Choroid plexus epithelial cell (primary cell): ENCODE measurements at regions not wholly inside any gene's neighbourhood (a gene's known extent, or its start where the extent isn't known, plus 50 kb on each side); places are given as distances from the start of the nearest gene placed in this dataset.

ENCODE experiments used
- DNase-seq: peaks from one replicate; pipeline ENCODE4 v3.0.0-alpha.2; 2010; ENCODE audit warnings: low read depth
- H3K4me3 ChIP-seq: 2 replicates; pipeline ENCODE4 v1.5.1; 2011; ENCODE audit warnings: low read depth, mild to moderate bottlenecking, control low read depth, low read length, moderate library complexity
- TF ChIP-seq, protein P1 (sequence below): conservative IDR thresholded peaks from 2 replicates; pipeline ENCODE4 v1.5.1; 2011; ENCODE audit warnings: low read depth, mild to moderate bottlenecking, control low read depth, inconsistent platforms, low read length, moderate library complexity

- DNase-seq, result no peak
- no peak overlapping the region for H3K4me3 ChIP-seq
- TF ChIP-seq, protein P1, sequence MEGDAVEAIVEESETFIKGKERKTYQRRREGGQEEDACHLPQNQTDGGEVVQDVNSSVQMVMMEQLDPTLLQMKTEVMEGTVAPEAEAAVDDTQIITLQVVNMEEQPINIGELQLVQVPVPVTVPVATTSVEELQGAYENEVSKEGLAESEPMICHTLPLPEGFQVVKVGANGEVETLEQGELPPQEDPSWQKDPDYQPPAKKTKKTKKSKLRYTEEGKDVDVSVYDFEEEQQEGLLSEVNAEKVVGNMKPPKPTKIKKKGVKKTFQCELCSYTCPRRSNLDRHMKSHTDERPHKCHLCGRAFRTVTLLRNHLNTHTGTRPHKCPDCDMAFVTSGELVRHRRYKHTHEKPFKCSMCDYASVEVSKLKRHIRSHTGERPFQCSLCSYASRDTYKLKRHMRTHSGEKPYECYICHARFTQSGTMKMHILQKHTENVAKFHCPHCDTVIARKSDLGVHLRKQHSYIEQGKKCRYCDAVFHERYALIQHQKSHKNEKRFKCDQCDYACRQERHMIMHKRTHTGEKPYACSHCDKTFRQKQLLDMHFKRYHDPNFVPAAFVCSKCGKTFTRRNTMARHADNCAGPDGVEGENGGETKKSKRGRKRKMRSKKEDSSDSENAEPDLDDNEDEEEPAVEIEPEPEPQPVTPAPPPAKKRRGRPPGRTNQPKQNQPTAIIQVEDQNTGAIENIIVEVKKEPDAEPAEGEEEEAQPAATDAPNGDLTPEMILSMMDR, result no peak
Observed at GRCh38 chr1:47697616-47698335, 259.9 kb downstream of the FOXD2 start.

- TF ChIP-seq, protein P1, result no peak
- peak; percentile 93 for DNase-seq
- H3K4me3 ChIP-seq, result no peak overlapping the region
Observed at GRCh38 chr1:47699492-47700235, 261.8 kb downstream of the FOXD2 start.

DNA sequence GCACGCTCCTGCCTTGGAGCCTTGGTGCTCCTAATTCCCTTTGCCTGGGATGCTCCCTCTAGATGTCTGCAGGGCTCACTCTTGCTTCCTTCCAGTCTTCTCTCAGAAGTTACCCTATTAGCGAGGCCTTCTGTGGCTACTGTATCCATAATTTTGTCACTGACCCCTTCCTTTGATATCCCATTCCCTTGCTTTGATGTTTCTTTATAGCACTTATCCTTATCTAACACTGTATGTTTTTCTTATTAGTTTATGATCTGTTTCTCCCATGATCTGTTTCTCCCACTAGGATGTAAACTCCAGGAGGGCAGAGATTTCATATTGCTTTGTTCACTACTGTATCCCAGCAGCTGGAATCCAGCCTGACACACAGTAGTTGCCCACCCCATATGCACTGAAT lies 263.4 kb downstream of the FOXD2 start:
- TF ChIP-seq, protein P1, result no peak
- DNase-seq, result no peak
- H3K4me3 ChIP-seq, result no peak overlapping the region

DNA sequence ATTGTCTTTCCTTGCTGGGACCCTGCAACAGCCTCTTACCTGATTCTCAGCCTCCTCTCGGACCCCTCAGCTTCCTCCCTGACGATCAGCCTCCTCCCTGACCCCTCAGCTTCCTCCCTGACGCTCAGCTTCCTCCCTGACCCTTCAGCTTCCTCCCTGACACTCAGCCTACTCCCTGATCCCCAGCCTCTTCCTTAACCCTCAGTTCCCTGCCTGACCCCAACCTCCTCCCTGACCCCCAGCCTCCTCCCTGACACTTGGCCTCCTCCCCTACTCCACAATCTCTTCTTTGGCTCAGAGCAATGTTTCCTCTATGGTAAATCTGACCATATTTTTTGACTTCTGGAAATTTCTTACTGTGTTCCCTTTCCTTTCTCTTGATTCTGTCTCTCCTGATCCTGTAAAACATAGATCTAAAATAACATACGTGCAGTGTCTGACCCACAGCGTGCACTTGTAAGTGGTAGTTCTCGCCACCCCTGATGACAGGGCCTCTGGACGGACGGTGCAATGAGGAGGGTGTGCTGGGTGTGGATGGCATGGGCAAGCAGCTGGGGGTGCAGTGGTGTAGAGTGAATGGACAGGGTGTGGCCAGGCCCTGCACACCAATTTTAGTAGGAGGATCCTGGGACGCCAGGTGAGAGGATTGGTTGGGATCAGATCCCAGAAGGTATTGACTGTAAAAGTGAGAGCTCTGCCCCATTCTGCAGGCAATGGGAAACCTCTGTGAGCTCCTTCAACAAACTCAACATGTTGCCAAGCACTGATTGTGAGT lies 264.1 kb downstream of the FOXD2 start:
- TF ChIP-seq, protein P1, result no peak
- H3K4me3 ChIP-seq, result no peak overlapping the region
- DNase-seq, result no peak

- H3K4me3 ChIP-seq, result no peak overlapping the region
- no peak for DNase-seq
- TF ChIP-seq, protein P1, result no peak
Observed at GRCh38 chr1:47703156-47703825, 265.4 kb downstream of the FOXD2 start.

DNA sequence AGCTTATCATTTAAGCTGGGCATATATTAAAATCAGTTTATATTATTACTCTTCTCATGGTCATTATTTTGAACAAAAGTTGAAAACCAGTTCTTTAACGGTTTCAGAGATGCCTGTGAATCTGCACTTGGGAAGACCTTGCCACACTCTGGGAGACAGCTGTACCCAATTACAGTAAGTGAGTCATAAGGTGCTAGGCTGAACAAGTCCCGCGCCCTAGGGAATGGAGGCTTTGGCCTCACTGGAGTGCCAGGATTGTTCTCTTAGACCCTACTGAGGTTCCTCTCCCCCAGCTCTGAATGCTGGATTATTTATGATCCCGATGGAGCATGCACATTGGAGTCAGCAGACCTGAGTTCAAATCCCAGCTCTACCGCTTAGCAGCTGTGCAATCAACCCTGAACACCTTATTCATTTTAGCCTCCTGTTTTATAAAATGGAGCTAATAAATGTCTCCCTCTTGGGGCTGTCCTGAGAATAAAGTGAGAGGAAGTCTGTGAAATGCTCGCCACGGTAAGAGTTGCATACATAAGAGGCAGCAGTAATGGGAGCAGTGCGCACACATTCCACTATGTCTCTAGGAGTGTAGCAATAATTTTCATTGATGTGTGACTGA lies 266.2 kb downstream of the FOXD2 start:
- no peak overlapping the region for H3K4me3 ChIP-seq
- TF ChIP-seq, protein P1, result peak; percentile 60
- DNase-seq, result peak; percentile 75
